ENCODE measurements at regions not wholly inside any gene's neighbourhood (a gene's known extent, or its start where the extent isn't known, plus 50 kb on each side); places are given as distances from the start of the nearest gene placed in this dataset.

- H3K36me3 ChIP-seq, result no peaks in the 10 kb centered on the region
- no peaks in the 10 kb centered on the region for H3K27me3 ChIP-seq
- H3K4me1 ChIP-seq, result no peaks in the 10 kb centered on the region
- no peak overlapping the region for H3K4me3 ChIP-seq
- DNase-seq (peak in 3 of 4 donors; percentile 67 to 95 (median 91)), ATAC-seq (peak; percentile 66)
- no peak for TF ChIP-seq CTCF (IDR thresholded peaks at IDR 0.05)
- peak overlapping the region in 1 of 2 donors; percentile 75 for H3K27ac ChIP-seq
- intact Hi-C loops (cut with DNase I), result no loop called here
- H3K9me3 ChIP-seq, result no peaks in the 10 kb centered on the region
These were observed 178.3 kb downstream of the THBS2 start for GRCh38 chr6:169075211-169075914.

- H3K4me3 ChIP-seq, result no peak overlapping the region
- no peaks in the 10 kb centered on the region for H3K9me3 ChIP-seq
- peak overlapping the region in 1 of 2 donors; percentile 75 for H3K27ac ChIP-seq
- DNase-seq (no peak), ATAC-seq (no peak)
- H3K27me3 ChIP-seq, result no peaks in the 10 kb centered on the region
- intact Hi-C loops (cut with DNase I), result no loop called here
- no peak for TF ChIP-seq CTCF (IDR thresholded peaks at IDR 0.05)
- H3K4me1 ChIP-seq, result no peaks in the 10 kb centered on the region
- no peaks in the 10 kb centered on the region for H3K36me3 ChIP-seq
These were observed 179.1 kb downstream of the THBS2 start for GRCh38 chr6:169074526-169074925.

- H3K4me3 ChIP-seq, result no peak overlapping the region
- intact Hi-C loops (cut with DNase I), result no loop called here
- ATAC-seq, result no peak
- no peak for DNase-seq
- TF ChIP-seq CTCF (IDR thresholded peaks at IDR 0.05), result no peak
- H3K4me1 ChIP-seq, result no peaks in the 10 kb centered on the region
- H3K27me3 ChIP-seq, result no peaks in the 10 kb centered on the region
- no peaks in the 10 kb centered on the region for H3K9me3 ChIP-seq
- H3K27ac ChIP-seq, result peak overlapping the region in 1 of 2 donors; percentile 67
- H3K36me3 ChIP-seq, result no peaks in the 10 kb centered on the region
These were observed 180.3 kb downstream of the THBS2 start for GRCh38 chr6:169073311-169073710.

GRCh38 chr6:169072127-169073042, 181.3 kb downstream of the THBS2 start:
- no peak for ATAC-seq
- Histone ChIP-seq H3K27ac (peak overlapping the region in 1 of 2 donors; percentile 67), H3K9me3 (no peaks in the 10 kb centered on the region), H3K4me3 (no peak overlapping the region), H3K36me3 (no peaks in the 10 kb centered on the region), H3K4me1 (no peaks in the 10 kb centered on the region), H3K27me3 (no peaks in the 10 kb centered on the region)
- DNase-seq, result no peak
- intact Hi-C loops (cut with DNase I), result no loop called here
- no peak for TF ChIP-seq CTCF (IDR thresholded peaks at IDR 0.05)

GRCh38 chr6:169071394-169071793, 182.3 kb downstream of the THBS2 start:
- no peak overlapping the region for H3K4me3 ChIP-seq
- H3K36me3 ChIP-seq, result no peaks in the 10 kb centered on the region
- ATAC-seq (no peak), DNase-seq (no peak)
- TF ChIP-seq CTCF (IDR thresholded peaks at IDR 0.05), result no peak
- H3K27me3 ChIP-seq, result no peaks in the 10 kb centered on the region
- no peaks in the 10 kb centered on the region for H3K4me1 ChIP-seq
- intact Hi-C loops (cut with DNase I), result no loop called here
- H3K27ac ChIP-seq, result peak overlapping the region in 1 of 2 donors; percentile 67
- H3K9me3 ChIP-seq, result no peaks in the 10 kb centered on the region
